Activated T-cell treated with anti-CD3 and anti-CD28 coated beads, Interleukin-2, amount 50 U/mL, for 24 hours (primary cell): ENCODE measurements at regions not wholly inside any gene's neighbourhood (a gene's known extent, or its start where the extent isn't known, plus 50 kb on each side); places are given as distances from the start of the nearest gene placed in this dataset.

Experiments
- DNase-seq: peaks from one replicate; pipeline ENCODE4 v3.0.0-alpha.2; 2020
- H3K27ac Mint-ChIP-seq: 2 replicates; pipeline ENCODE4 v1.8.0; 2020; ENCODE audit warnings: mild to moderate bottlenecking, mixed read lengths
- H3K27me3 Mint-ChIP-seq: 2 replicates; pipeline ENCODE4 v1.8.0; 2020; ENCODE audit warnings: mixed read lengths
- H3K36me3 Mint-ChIP-seq: 2 replicates; pipeline ENCODE4 v1.8.0; 2020; ENCODE audit warnings: low read depth, mixed read lengths
- H3K4me1 Mint-ChIP-seq: 2 replicates; pipeline ENCODE4 v1.8.0; 2020; ENCODE audit warnings: low read depth, mixed read lengths
- H3K4me3 Mint-ChIP-seq: 2 replicates; pipeline ENCODE4 v1.8.0; 2020; ENCODE audit warnings: mild to moderate bottlenecking, moderate library complexity, mixed read lengths
- H3K9me3 Mint-ChIP-seq: 2 replicates; pipeline ENCODE4 v1.8.0; 2020; ENCODE audit warnings: mixed read lengths

DNA sequence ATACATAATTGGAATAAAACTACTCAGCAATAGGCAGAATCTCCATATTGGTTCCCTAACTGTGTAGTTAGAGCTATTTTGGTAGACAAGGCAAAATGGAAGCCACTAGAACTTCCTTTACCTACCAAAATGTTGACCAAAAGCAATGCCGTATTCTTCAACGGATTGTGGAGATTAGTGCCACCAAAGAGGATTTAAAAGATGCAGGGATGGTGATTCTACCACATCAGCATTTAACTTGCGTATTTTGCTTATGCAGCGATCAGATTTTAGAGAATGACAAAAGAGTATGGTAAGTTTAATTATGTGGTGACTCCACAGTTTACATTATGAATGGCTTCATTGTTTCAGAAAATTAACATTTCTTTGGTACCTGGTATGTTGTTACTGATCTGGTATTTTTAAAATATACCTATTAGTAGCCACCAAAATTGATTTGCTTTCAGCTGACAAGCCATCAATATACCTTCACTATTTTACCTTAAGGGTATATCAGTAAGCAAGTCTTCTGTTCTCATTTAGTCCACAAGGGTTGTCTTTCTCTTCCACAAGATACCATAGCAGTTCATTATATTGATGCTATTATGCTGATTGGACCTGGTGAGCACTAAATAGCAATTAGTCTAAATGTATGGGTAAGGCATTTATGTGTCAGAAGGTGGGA lies 1910.7 kb upstream of the PRR20A start:
- Mint-ChIP-seq H3K9me3 (peaks cover 18% of the 10 kb centered on the region), H3K27ac (no peak overlapping the region), H3K36me3 (no peaks in the 10 kb centered on the region), H3K4me3 (no peak overlapping the region), H3K4me1 (no peaks in the 10 kb centered on the region), H3K27me3 (no peaks in the 10 kb centered on the region)
- no peak for DNase-seq

- peaks cover 18% of the 10 kb centered on the region for H3K9me3 Mint-ChIP-seq
- DNase-seq: no peak
- no peak overlapping the region for H3K4me3 Mint-ChIP-seq
- H3K27ac Mint-ChIP-seq: no peak overlapping the region
- H3K36me3 Mint-ChIP-seq: no peaks in the 10 kb centered on the region
- H3K4me1 Mint-ChIP-seq: no peaks in the 10 kb centered on the region
- no peaks in the 10 kb centered on the region for H3K27me3 Mint-ChIP-seq
Measured at GRCh38 chr13:55230570-55230908, 1910.2 kb upstream of the PRR20A start.

DNA sequence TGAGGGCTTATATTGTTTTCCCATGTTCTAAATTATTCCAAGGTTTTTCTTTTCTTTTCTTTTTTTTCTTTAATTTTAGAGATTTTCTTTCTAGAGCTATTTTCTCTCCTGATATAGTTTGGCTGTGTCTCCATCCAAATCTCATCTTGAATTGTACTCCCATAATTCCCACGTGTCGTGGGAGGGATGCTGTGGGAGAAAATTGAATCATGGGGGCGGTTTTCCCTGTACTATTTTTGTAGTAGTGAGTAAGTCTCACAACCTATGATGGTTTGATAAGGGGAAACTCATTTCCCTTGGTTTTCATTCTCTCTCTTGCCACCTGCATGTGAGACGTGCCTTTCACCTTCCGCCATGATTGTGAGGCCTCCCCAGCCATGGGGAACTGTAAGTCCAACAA lies 1906.4 kb upstream of the PRR20A start:
- Mint-ChIP-seq H3K9me3 (peaks cover 16% of the 10 kb centered on the region), H3K27me3 (no peaks in the 10 kb centered on the region), H3K4me3 (no peak overlapping the region), H3K27ac (no peak overlapping the region), H3K36me3 (no peaks in the 10 kb centered on the region), H3K4me1 (no peaks in the 10 kb centered on the region)
- no peak for DNase-seq

GRCh38 chr13:55245005-55245644 lies 1895.6 kb upstream of the PRR20A start:
- Mint-ChIP-seq H3K36me3 (no peaks in the 10 kb centered on the region), H3K9me3 (peaks cover 36% of the 10 kb centered on the region), H3K4me1 (no peaks in the 10 kb centered on the region), H3K27ac (no peak overlapping the region), H3K4me3 (no peak overlapping the region), H3K27me3 (no peaks in the 10 kb centered on the region)
- no peak for DNase-seq

GRCh38 chr13:55255236-55255635 lies 1885.5 kb upstream of the PRR20A start:
- H3K36me3 Mint-ChIP-seq: no peaks in the 10 kb centered on the region
- H3K4me1 Mint-ChIP-seq: no peaks in the 10 kb centered on the region
- H3K27me3 Mint-ChIP-seq: no peaks in the 10 kb centered on the region
- H3K27ac Mint-ChIP-seq: no peak overlapping the region
- no peak overlapping the region for H3K4me3 Mint-ChIP-seq
- peaks cover 32% of the 10 kb centered on the region for H3K9me3 Mint-ChIP-seq
- no peak for DNase-seq

DNA sequence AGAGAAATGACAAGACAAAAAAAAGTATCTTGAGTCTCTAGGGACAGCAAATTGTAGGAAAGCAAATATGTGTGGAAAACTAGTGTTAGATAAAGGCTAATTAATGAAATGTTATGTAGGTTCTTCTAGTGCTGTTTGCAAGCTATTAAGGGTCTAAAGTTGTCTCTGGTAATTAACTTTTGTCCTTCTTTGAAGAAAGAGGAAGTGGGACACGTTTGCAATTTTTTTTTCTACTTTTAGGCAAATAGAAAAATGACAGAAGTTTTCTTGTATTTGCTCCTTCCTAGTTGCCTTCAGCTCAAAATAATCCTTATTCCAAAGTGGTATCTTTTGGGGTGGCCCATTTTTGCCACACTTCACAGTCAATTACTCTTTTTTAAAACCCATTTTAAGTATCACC lies 1877.7 kb upstream of the PRR20A start:
- H3K27me3 Mint-ChIP-seq: no peaks in the 10 kb centered on the region
- DNase-seq: no peak
- no peak overlapping the region for H3K4me3 Mint-ChIP-seq
- peaks cover 31% of the 10 kb centered on the region for H3K9me3 Mint-ChIP-seq
- H3K36me3 Mint-ChIP-seq: no peaks in the 10 kb centered on the region
- H3K4me1 Mint-ChIP-seq: no peaks in the 10 kb centered on the region
- H3K27ac Mint-ChIP-seq: no peak overlapping the region

DNA sequence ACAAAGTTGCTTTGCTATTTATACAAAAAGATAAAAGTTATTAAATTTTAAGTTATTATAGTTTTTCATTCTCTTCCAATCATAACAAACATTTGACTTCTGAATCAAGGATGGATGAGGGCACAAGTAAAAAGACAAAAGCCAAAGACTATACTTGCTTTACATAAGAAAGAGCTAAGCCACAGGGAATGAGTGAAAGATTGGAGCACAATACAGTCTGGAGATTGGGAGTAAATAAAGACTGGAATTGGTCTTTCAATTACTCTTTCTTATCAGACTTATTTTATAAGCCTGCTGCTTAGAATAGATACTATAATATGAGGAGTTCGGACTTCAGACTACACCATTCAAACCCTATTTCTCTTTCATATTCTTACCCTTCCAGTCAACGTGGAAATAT lies 1874.1 kb upstream of the PRR20A start:
- DNase-seq: no peak
- H3K27ac Mint-ChIP-seq: no peak overlapping the region
- no peaks in the 10 kb centered on the region for H3K36me3 Mint-ChIP-seq
- peaks cover 27% of the 10 kb centered on the region for H3K9me3 Mint-ChIP-seq
- H3K4me3 Mint-ChIP-seq: no peak overlapping the region
- H3K4me1 Mint-ChIP-seq: no peaks in the 10 kb centered on the region
- H3K27me3 Mint-ChIP-seq: no peaks in the 10 kb centered on the region

DNA sequence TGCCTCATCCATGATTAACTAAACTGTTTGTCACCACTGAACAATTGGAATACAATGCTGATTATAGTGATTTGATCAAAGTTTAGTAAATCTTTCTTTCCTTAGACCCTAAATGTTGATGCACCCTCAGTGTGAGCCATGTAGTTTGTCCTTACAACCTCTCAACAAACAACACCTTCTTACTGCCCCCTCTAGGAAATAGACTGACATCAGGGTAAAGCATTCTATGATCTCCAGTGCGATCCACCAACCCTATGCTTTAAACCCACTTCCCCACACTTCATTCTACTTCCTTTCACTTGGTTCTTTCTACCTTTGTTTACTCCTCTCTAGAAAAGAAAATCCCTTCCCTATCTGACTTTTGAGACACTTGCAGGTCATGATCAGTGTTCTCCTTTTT lies 1842.5 kb upstream of the PRR20A start:
- no peaks in the 10 kb centered on the region for H3K36me3 Mint-ChIP-seq
- no peak overlapping the region for H3K27ac Mint-ChIP-seq
- H3K9me3 Mint-ChIP-seq: peaks cover 34% of the 10 kb centered on the region
- H3K4me3 Mint-ChIP-seq: no peak overlapping the region
- no peaks in the 10 kb centered on the region for H3K4me1 Mint-ChIP-seq
- no peak for DNase-seq
- H3K27me3 Mint-ChIP-seq: no peaks in the 10 kb centered on the region

GRCh38 chr13:55302568-55302967 lies 1838.2 kb upstream of the PRR20A start:
- DNase-seq: no peak
- Mint-ChIP-seq H3K27me3 (no peaks in the 10 kb centered on the region), H3K36me3 (no peaks in the 10 kb centered on the region), H3K4me1 (no peaks in the 10 kb centered on the region), H3K4me3 (no peak overlapping the region), H3K9me3 (peaks cover 16% of the 10 kb centered on the region), H3K27ac (no peak overlapping the region)

DNA sequence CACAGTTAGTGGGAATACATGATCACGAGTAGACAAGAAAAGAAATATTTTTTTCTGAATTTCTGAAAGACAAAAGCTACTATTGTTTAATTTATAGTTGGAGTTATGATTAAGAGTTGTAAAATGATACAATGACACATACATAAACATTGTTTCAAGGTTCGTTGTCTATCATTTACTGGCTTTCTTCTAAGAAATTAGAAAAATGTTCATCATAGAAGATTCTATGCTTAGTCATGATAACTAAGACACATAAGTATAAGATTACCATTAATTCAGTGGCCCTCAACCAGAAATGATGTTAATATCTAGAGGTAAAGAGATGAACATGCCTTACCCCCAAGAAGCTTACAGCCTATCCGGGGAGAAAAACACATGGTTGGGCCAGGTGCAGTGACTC lies 1832.8 kb upstream of the PRR20A start:
- H3K36me3 Mint-ChIP-seq: no peaks in the 10 kb centered on the region
- H3K27me3 Mint-ChIP-seq: no peaks in the 10 kb centered on the region
- H3K4me1 Mint-ChIP-seq: no peaks in the 10 kb centered on the region
- DNase-seq: no peak
- peaks cover 17% of the 10 kb centered on the region for H3K9me3 Mint-ChIP-seq
- no peak overlapping the region for H3K4me3 Mint-ChIP-seq
- H3K27ac Mint-ChIP-seq: no peak overlapping the region

DNA sequence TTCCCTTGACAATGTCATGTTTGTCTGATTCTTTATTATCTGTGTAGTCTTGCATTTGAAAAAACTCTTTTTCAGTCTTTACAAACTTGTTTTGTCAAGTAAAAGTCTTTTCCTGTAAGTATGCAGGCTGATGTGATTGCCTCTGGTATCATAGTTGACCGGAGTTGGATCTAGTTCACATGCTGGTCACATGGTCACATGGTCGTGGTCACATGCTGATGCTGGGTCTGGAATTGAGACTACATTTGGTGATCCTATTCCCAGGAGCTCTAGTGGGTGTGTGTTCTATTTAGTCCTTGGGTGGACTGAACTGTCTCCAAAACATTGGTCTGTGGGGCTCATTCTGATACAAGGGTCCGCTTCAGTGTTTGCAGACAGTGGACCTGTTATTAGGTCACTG lies 1798.8 kb upstream of the PRR20A start:
- H3K36me3 Mint-ChIP-seq: no peaks in the 10 kb centered on the region
- no peaks in the 10 kb centered on the region for H3K27me3 Mint-ChIP-seq
- H3K27ac Mint-ChIP-seq: no peak overlapping the region
- H3K4me3 Mint-ChIP-seq: no peak overlapping the region
- H3K9me3 Mint-ChIP-seq: peaks cover 17% of the 10 kb centered on the region
- DNase-seq: no peak
- no peaks in the 10 kb centered on the region for H3K4me1 Mint-ChIP-seq

DNA sequence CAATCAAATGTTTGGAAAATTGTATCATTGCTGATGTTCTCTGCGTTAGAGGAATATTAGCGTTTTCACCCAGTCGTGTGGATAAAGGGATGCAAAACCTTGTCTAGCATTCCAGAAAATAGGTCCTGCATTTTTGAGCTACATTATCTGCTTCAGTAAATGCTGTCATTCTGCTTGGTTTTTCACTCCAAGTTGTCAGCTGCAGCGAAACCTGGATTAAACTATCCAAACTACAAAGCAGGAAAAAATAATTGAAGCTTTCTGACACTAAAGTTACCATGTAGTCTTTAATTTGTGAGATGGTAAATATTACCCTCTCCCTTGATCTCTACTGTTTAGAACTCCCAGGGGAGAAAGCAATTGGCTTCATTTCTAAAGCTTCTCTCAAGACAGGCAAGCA lies 1795.5 kb upstream of the PRR20A start:
- H3K9me3 Mint-ChIP-seq: peaks cover 16% of the 10 kb centered on the region
- H3K36me3 Mint-ChIP-seq: no peaks in the 10 kb centered on the region
- no peak for DNase-seq
- H3K27ac Mint-ChIP-seq: no peak overlapping the region
- H3K4me1 Mint-ChIP-seq: no peaks in the 10 kb centered on the region
- H3K27me3 Mint-ChIP-seq: no peaks in the 10 kb centered on the region
- H3K4me3 Mint-ChIP-seq: no peak overlapping the region

GRCh38 chr13:55347528-55347927 lies 1793.2 kb upstream of the PRR20A start:
- H3K9me3 Mint-ChIP-seq: peaks cover 8% of the 10 kb centered on the region
- H3K36me3 Mint-ChIP-seq: no peaks in the 10 kb centered on the region
- DNase-seq: no peak
- no peak overlapping the region for H3K27ac Mint-ChIP-seq
- H3K27me3 Mint-ChIP-seq: no peaks in the 10 kb centered on the region
- H3K4me1 Mint-ChIP-seq: no peaks in the 10 kb centered on the region
- H3K4me3 Mint-ChIP-seq: no peak overlapping the region

- Mint-ChIP-seq H3K27me3 (no peaks in the 10 kb centered on the region), H3K4me3 (no peak overlapping the region), H3K4me1 (no peaks in the 10 kb centered on the region), H3K27ac (no peak overlapping the region), H3K36me3 (no peaks in the 10 kb centered on the region), H3K9me3 (peaks cover 10% of the 10 kb centered on the region)
- no peak for DNase-seq
Measured at GRCh38 chr13:55359067-55359466, 1781.7 kb upstream of the PRR20A start.

DNA sequence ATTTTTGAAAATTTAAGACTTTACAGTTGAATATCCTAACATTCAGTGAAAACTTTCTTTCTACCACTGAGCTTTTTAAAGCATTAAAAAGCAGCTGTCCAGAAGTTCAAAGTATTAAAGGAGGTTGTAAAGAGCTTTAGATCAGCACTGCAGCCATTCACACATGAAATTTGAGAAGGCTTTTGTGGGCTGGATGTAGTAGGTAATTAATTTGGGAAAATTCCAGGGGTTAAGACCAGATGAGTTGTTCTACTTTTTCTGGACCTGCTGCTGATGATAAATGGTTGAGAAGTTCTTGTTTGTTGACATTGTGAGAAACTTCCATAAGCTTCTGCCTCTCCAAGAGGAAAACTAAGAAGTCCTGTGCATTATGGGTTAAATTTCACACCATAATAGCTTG lies 1779.6 kb upstream of the PRR20A start:
- H3K36me3 Mint-ChIP-seq: no peaks in the 10 kb centered on the region
- no peaks in the 10 kb centered on the region for H3K27me3 Mint-ChIP-seq
- H3K4me1 Mint-ChIP-seq: no peaks in the 10 kb centered on the region
- no peak overlapping the region for H3K27ac Mint-ChIP-seq
- DNase-seq: no peak
- H3K4me3 Mint-ChIP-seq: no peak overlapping the region
- H3K9me3 Mint-ChIP-seq: peaks cover 12% of the 10 kb centered on the region

GRCh38 chr13:55366676-55367075 lies 1774.0 kb upstream of the PRR20A start:
- Mint-ChIP-seq H3K9me3 (peaks cover 13% of the 10 kb centered on the region), H3K36me3 (no peaks in the 10 kb centered on the region), H3K27me3 (no peaks in the 10 kb centered on the region), H3K4me3 (no peak overlapping the region), H3K4me1 (no peaks in the 10 kb centered on the region), H3K27ac (no peak overlapping the region)
- DNase-seq: no peak
